ENCODE measurements at regions not wholly inside any gene's neighbourhood (a gene's known extent, or its start where the extent isn't known, plus 50 kb on each side); places are given as distances from the start of the nearest gene placed in this dataset.

- TF ChIP-seq, protein P1, sequence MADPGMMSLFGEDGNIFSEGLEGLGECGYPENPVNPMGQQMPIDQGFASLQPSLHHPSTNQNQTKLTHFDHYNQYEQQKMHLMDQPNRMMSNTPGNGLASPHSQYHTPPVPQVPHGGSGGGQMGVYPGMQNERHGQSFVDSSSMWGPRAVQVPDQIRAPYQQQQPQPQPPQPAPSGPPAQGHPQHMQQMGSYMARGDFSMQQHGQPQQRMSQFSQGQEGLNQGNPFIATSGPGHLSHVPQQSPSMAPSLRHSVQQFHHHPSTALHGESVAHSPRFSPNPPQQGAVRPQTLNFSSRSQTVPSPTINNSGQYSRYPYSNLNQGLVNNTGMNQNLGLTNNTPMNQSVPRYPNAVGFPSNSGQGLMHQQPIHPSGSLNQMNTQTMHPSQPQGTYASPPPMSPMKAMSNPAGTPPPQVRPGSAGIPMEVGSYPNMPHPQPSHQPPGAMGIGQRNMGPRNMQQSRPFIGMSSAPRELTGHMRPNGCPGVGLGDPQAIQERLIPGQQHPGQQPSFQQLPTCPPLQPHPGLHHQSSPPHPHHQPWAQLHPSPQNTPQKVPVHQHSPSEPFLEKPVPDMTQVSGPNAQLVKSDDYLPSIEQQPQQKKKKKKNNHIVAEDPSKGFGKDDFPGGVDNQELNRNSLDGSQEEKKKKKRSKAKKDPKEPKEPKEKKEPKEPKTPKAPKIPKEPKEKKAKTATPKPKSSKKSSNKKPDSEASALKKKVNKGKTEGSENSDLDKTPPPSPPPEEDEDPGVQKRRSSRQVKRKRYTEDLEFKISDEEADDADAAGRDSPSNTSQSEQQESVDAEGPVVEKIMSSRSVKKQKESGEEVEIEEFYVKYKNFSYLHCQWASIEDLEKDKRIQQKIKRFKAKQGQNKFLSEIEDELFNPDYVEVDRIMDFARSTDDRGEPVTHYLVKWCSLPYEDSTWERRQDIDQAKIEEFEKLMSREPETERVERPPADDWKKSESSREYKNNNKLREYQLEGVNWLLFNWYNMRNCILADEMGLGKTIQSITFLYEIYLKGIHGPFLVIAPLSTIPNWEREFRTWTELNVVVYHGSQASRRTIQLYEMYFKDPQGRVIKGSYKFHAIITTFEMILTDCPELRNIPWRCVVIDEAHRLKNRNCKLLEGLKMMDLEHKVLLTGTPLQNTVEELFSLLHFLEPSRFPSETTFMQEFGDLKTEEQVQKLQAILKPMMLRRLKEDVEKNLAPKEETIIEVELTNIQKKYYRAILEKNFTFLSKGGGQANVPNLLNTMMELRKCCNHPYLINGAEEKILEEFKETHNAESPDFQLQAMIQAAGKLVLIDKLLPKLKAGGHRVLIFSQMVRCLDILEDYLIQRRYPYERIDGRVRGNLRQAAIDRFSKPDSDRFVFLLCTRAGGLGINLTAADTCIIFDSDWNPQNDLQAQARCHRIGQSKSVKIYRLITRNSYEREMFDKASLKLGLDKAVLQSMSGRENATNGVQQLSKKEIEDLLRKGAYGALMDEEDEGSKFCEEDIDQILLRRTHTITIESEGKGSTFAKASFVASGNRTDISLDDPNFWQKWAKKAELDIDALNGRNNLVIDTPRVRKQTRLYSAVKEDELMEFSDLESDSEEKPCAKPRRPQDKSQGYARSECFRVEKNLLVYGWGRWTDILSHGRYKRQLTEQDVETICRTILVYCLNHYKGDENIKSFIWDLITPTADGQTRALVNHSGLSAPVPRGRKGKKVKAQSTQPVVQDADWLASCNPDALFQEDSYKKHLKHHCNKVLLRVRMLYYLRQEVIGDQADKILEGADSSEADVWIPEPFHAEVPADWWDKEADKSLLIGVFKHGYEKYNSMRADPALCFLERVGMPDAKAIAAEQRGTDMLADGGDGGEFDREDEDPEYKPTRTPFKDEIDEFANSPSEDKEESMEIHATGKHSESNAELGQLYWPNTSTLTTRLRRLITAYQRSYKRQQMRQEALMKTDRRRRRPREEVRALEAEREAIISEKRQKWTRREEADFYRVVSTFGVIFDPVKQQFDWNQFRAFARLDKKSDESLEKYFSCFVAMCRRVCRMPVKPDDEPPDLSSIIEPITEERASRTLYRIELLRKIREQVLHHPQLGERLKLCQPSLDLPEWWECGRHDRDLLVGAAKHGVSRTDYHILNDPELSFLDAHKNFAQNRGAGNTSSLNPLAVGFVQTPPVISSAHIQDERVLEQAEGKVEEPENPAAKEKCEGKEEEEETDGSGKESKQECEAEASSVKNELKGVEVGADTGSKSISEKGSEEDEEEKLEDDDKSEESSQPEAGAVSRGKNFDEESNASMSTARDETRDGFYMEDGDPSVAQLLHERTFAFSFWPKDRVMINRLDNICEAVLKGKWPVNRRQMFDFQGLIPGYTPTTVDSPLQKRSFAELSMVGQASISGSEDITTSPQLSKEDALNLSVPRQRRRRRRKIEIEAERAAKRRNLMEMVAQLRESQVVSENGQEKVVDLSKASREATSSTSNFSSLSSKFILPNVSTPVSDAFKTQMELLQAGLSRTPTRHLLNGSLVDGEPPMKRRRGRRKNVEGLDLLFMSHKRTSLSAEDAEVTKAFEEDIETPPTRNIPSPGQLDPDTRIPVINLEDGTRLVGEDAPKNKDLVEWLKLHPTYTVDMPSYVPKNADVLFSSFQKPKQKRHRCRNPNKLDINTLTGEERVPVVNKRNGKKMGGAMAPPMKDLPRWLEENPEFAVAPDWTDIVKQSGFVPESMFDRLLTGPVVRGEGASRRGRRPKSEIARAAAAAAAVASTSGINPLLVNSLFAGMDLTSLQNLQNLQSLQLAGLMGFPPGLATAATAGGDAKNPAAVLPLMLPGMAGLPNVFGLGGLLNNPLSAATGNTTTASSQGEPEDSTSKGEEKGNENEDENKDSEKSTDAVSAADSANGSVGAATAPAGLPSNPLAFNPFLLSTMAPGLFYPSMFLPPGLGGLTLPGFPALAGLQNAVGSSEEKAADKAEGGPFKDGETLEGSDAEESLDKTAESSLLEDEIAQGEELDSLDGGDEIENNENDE (IDR thresholded peaks at IDR 0.05; ENCODE audit: insufficient replicate concordance, low read length) = no peak
- TF ChIP-seq RXRA (IDR thresholded peaks at IDR 0.05; ENCODE audit: insufficient read depth, low read depth, low read length) (no peak), SAP30 (IDR thresholded peaks at IDR 0.05; ENCODE audit: insufficient read depth, insufficient replicate concordance, low read length) (no peak), PHF8 (conservative IDR thresholded peaks at IDR 0.05; ENCODE audit: low read depth, low read length) (no peak), YY1 (IDR thresholded peaks at IDR 0.05; ENCODE audit: low read depth, low read length) (no peak), MAFK (IDR thresholded peaks at IDR 0.05; ENCODE audit: low read depth, low read length) (no peak), TAF7 (optimal IDR thresholded peaks at IDR 0.05; ENCODE audit: borderline replicate concordance, low read depth, low read length) (no peak), EP300 (IDR thresholded peaks at IDR 0.05; ENCODE audit: borderline replicate concordance in 1 of 2, low read depth in 2 of 2, low read length in 2 of 2) (no peak), CREB1 (IDR thresholded peaks at IDR 0.05) (no peak), JUN (IDR thresholded peaks at IDR 0.05; ENCODE audit: low read depth, low read length) (no peak), RNF2 (IDR thresholded peaks at IDR 0.05; ENCODE audit: borderline replicate concordance, low read depth, low read length, missing control alignments, poor library complexity, severe bottlenecking) (no peak), CHD1 (IDR thresholded peaks at IDR 0.05; ENCODE audit: low read depth, low read length) (no peak)
Observed at GRCh38 chr17:13827118-13827517, 225.4 kb upstream of the HS3ST3A1 start (continued).

All from H1 (cell line).